Left lung (tissue), 4 donors: ENCODE measurements at regions not wholly inside any gene's neighbourhood (a gene's known extent, or its start where the extent isn't known, plus 50 kb on each side); places are given as distances from the start of the nearest gene placed in this dataset.
"Not testable (repeated sequence)": the region's sequence is repeated elsewhere in the genome, so short reads cannot be mapped to it uniquely, and the experiment has no call there.

Experiments used
- ATAC-seq: fragments of 200-7000 bp; cut with Tn5 transposase; one replicate; pipeline ENCODE4 v1.9.1; 2020; ENCODE audit warnings: moderate library complexity
- DNase-seq, 4 donors: peaks; one replicate each; pipeline ENCODE4 v3.0.0-alpha.2; 2013 to 2020
- H3K27ac ChIP-seq, 2 donors: fragments of 200-600 bp; sonication (generic) in 1 of 2; one replicate each; pipeline versions ENCODE4 v1.5.0 to v1.8.0; 2020 to 2021
- H3K27me3 ChIP-seq, 2 donors: fragments of 200-600 bp; sonication (generic) in 1 of 2; one replicate each; pipeline versions ENCODE4 v1.5.0 to v1.8.0; 2020 to 2021
- H3K36me3 ChIP-seq, 2 donors: fragments of 200-600 bp; sonication (generic) in 1 of 2; one replicate each; pipeline versions ENCODE4 v1.5.0 to v1.8.0; 2020 to 2021
- H3K4me1 ChIP-seq, 2 donors: fragments of 200-600 bp; one replicate each; pipeline ENCODE4 v1.8.0; 2021
- H3K4me3 ChIP-seq, 2 donors: fragments of 200-600 bp; sonication (generic) in 1 of 2; one replicate each; pipeline versions ENCODE4 v1.5.0 to v1.8.0; 2020 to 2021; ENCODE audit warnings: mild to moderate bottlenecking in 1 of 2
- H3K9me3 ChIP-seq, 2 donors: fragments of 200-600 bp; sonication (generic) in 1 of 2; one replicate each; pipeline versions ENCODE4 v1.5.0 to v1.8.0; 2020 to 2021
- intact Hi-C, 2 donors: fragments of 100-400 bp; cut with DNase I; formaldehyde crosslinking; loops; one replicate each; pipeline versions ENCODE4 v1.11.2 to v1.14.2; 2022
- TF ChIP-seq, protein P1 (sequence below), 2 donors: fragments of 200-600 bp; sonication (generic) in 1 of 2; IDR thresholded peaks; one replicate each; pipeline versions ENCODE4 v1.5.0 to v1.8.0; 2021; ENCODE audit warnings: antibody characterized with exemption in 2 of 2
- donor health status: DM: no; HTN: yes; CAD: no.
- donor health status: DM: no; HTN: no; CAD: no.

GRCh38 chr6:152828431-152828830, 77.8 kb downstream of the VIP start:
- H3K9me3 ChIP-seq, result no peaks in the 10 kb centered on the region
- no peaks in the 10 kb centered on the region for H3K4me1 ChIP-seq
- ATAC-seq (no peak), DNase-seq (no peak)
- TF ChIP-seq, protein P1, sequence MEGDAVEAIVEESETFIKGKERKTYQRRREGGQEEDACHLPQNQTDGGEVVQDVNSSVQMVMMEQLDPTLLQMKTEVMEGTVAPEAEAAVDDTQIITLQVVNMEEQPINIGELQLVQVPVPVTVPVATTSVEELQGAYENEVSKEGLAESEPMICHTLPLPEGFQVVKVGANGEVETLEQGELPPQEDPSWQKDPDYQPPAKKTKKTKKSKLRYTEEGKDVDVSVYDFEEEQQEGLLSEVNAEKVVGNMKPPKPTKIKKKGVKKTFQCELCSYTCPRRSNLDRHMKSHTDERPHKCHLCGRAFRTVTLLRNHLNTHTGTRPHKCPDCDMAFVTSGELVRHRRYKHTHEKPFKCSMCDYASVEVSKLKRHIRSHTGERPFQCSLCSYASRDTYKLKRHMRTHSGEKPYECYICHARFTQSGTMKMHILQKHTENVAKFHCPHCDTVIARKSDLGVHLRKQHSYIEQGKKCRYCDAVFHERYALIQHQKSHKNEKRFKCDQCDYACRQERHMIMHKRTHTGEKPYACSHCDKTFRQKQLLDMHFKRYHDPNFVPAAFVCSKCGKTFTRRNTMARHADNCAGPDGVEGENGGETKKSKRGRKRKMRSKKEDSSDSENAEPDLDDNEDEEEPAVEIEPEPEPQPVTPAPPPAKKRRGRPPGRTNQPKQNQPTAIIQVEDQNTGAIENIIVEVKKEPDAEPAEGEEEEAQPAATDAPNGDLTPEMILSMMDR (IDR thresholded peaks at IDR 0.05), result no peak
- H3K36me3 ChIP-seq, result no peaks in the 10 kb centered on the region
- no peak overlapping the region for H3K4me3 ChIP-seq
- intact Hi-C loops, result no loop called here
- no peaks in the 10 kb centered on the region for H3K27me3 ChIP-seq
- no peak overlapping the region for H3K27ac ChIP-seq

DNA sequence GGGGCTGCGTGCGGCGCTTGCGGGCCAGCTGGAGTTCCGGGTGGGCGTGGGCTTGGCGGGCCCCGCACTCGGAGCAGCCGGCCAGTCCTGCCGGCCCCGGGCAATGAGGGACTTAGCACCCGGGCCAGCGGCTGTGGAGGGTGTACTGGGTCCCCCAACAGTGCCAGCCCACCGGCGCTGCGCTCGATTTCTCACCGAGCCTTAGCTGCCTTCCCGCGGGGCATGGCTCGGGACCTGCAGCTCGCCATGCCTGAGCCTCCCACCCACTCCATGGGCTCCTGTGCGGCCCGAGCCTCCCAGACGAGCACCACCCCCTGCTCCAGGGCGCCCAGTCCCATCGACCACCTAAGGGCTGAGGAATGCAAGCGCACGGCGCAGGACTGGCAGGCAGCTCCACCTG, 83.8 kb downstream of the VIP start:
- ATAC-seq, H3K36me3 ChIP-seq, H3K4me3 ChIP-seq, H3K9me3 ChIP-seq, H3K27ac ChIP-seq, intact Hi-C loops, H3K4me1 ChIP-seq, H3K27me3 ChIP-seq: not testable (repeated sequence)
- peak in 1 of 4 donors; percentile 60 for DNase-seq

DNA sequence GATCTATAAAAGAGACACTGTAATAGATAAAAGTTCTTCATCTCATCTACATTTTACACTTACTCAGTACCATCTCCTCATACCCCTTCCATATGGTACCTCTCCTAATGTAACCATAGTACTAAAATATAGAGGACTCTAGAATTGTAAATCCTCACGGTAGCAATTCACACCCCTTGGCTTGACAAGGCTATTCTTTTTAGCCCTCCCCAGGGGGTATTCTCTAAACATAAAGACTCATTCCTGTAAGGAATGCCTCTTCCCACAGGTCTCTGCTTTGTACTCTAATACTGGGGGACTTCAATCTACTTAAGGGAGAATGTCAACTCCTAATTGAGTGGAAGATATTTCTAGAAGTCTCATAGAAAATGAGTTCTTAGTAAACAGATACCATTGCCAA, 85.9 kb downstream of the VIP start:
- Histone ChIP-seq H3K4me3 (no peak overlapping the region), H3K4me1 (no peaks in the 10 kb centered on the region), H3K27ac (no peak overlapping the region), H3K27me3 (no peaks in the 10 kb centered on the region), H3K36me3 (no peaks in the 10 kb centered on the region), H3K9me3 (no peaks in the 10 kb centered on the region)
- DNase-seq (no peak), ATAC-seq (no peak)
- TF ChIP-seq, protein P1 (IDR thresholded peaks at IDR 0.05), result no peak
- intact Hi-C loops, result no loop called here

DNA sequence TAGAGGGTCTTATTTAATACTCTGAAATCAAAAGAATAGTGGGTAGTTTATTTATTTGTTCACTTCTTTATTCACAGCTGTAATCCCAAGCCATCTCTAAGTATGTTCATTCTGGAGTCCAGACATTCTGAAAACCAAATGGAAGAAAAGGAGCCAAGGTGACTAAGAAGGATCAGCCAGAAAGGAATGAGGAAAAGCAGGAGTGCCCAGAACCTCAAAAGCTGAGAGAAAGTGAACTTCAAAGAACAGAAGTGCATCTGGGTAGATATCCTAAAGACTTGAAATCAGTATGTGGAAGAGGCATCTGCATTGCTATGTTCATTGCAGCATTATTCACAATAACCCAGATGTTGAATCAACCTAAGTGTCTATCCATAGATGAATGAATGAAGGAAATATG, 94.8 kb downstream of the VIP start:
- Histone ChIP-seq H3K27ac (no peak overlapping the region), H3K4me1 (no peaks in the 10 kb centered on the region), H3K9me3 (no peaks in the 10 kb centered on the region), H3K4me3 (no peak overlapping the region), H3K27me3 (no peaks in the 10 kb centered on the region), H3K36me3 (no peaks in the 10 kb centered on the region)
- TF ChIP-seq, protein P1 (IDR thresholded peaks at IDR 0.05), result no peak
- intact Hi-C loops, result no loop called here
- no peak for ATAC-seq
- DNase-seq, result no peak

DNA sequence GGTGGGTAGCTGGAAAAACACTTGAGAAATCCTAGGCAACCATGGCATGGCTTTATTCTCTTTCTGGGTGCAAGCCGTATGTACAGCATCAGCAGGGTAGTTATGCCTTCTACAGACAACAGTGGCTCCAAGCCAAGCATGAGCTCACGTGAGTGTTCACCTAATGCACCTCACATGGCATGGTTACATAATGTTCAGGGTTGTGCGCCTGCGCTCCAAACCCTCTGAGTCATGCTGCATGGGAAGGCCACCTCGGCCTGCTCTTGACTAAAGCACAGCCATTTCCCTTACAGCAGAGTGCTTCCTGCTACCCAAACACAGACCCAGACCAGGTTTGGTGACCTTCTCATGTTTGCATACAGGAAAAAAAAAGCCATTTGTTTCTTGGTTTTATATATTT, 96.2 kb downstream of the VIP start:
- TF ChIP-seq, protein P1 (IDR thresholded peaks at IDR 0.05), result no peak

GRCh38 chr6:152848919-152849318, 98.3 kb downstream of the VIP start:
- no peaks in the 10 kb centered on the region for H3K27me3 ChIP-seq
- H3K4me3 ChIP-seq, result no peak overlapping the region
- no peak for DNase-seq
- TF ChIP-seq, protein P1 (IDR thresholded peaks at IDR 0.05), result no peak
- intact Hi-C loops, result no loop called here
- no peak for ATAC-seq
- no peaks in the 10 kb centered on the region for H3K36me3 ChIP-seq
- no peaks in the 10 kb centered on the region for H3K9me3 ChIP-seq
- no peaks in the 10 kb centered on the region for H3K4me1 ChIP-seq
- H3K27ac ChIP-seq, result no peak overlapping the region

More for the DNA sequence above, 96.2 kb downstream of the VIP start:
- DNase-seq, result peak in 1 of 4 donors; percentile 7
- ATAC-seq, result no peak
- no peaks in the 10 kb centered on the region for H3K4me1 ChIP-seq
- no peak overlapping the region for H3K27ac ChIP-seq
- no peak overlapping the region for H3K4me3 ChIP-seq
- H3K36me3 ChIP-seq, result no peaks in the 10 kb centered on the region
- intact Hi-C loops, result no loop called here
- H3K27me3 ChIP-seq, result no peaks in the 10 kb centered on the region
- no peaks in the 10 kb centered on the region for H3K9me3 ChIP-seq
